ENCODE measurements at regions not wholly inside any gene's neighbourhood (a gene's known extent, or its start where the extent isn't known, plus 50 kb on each side); places are given as distances from the start of the nearest gene placed in this dataset.

DNA sequence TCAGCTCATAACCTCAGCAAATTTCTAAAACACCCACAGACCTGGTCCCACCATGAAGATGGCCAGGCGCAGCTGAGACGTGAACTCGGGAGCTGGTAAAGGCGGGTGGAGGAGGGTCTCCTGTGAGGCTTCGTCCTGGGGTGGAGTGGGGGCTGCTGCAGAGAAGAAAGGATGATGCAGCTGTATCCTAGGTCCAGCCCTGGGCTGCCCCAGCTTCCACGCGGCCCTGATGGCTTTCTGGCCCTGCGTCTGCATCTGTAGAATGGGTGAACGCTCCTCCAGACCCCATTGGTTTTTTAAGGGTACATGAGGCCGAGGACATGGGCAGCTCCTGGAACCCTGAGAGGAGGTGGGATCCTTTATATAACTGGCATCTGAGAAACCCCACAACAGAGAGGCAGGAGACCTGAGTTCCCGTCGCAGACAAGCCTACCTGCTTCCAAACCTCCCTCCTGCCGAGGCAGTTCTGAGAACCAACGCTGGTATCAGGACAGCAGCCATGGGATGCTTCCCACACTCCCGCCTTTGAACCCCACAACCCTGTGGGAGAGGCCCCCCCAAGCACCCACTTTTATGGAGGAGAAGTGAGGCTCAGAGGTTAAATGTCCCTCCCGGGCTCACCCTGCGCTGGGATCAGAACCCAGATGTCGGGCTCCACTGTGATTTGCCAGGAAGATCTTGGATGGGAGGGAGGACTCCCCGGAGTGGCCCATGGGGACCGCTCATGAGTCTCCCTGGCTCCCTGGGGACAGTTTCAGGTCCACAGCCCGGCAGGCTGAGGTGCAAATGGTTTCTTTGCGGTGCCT is 55.2 kb upstream of the FGF3 start:
- Histone ChIP-seq H3F3A (ENCODE audit: insufficient read depth) (no peaks in the 10 kb centered on the region), H2AFZ (ENCODE audit: low read depth, low read length, severe bottlenecking) (no peak overlapping the region), H3K27me3 (ENCODE audit: low read length) (no peaks in the 10 kb centered on the region; the same call in 1 of the 2 replicates), H3K9ac (ENCODE audit: low read length) (no peak overlapping the region), H4K20me1 (ENCODE audit: low read depth, low read length) (no peaks in the 10 kb centered on the region), H3K4me2 (ENCODE audit: low read depth, low read length, poor library complexity, severe bottlenecking) (no peak overlapping the region), H3K9me3 (ENCODE audit: insufficient read depth, low read length) (no peaks in the 10 kb centered on the region), H3K79me2 (ENCODE audit: insufficient read depth, low read length) (no peaks in the 10 kb centered on the region), H3K4me3 (ENCODE audit: insufficient read depth, low read length, poor library complexity, severe bottlenecking) (no peak overlapping the region), H3K9me2 (replicated peaks; ENCODE audit: insufficient read depth, low read length) (no peaks in the 10 kb centered on the region), H3K27ac (ENCODE audit: low read depth, low read length) (no peak overlapping the region), H3K36me3 (ENCODE audit: low read length) (no peaks in the 10 kb centered on the region)
- TF ChIP-seq EZH2phosphoT487 (conservative IDR thresholded peaks at IDR 0.05; ENCODE audit: low read length) (no peak), CTCF (IDR thresholded peaks at IDR 0.05; ENCODE audit: insufficient read depth, low read length, poor library complexity, severe bottlenecking) (no peak)

DNA sequence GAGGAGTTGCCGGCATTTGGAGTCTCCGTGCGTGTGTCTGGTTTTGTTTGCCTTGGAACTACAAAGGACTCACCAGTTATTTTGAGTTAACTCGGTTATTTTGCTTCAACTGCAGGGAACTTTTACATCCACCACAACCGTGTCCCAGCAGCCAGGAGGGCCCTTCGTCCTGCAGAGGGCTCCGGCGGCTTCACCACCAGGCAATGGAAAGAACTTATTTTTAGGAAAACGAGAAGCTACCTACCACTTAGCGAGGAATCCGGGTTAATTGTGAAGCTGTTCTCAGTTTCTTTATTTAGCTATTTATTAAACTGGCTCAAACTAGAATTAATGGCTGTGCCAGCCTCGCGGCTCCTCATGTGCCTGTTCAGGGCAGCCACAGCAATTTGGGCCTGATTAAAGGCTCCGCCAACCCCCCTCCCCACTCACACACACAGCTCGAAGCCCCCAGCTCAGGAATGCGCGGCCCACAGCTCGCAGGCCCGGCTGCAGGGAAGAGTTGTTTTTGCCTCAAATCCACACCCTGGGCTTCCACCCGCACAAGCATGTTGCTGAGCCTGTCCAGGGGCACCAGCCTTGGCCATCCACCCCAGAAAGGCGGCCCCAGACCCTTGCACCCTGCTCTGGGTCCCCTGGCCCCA is 55.9 kb upstream of the FGF3 start:
- Histone ChIP-seq H3K9me3 (ENCODE audit: insufficient read depth, low read length) (no peaks in the 10 kb centered on the region), H3K4me3 (ENCODE audit: insufficient read depth, low read length, poor library complexity, severe bottlenecking) (no peak overlapping the region), H2AFZ (ENCODE audit: low read depth, low read length, severe bottlenecking) (no peak overlapping the region), H3K27ac (ENCODE audit: low read depth, low read length) (no peak overlapping the region), H4K20me1 (ENCODE audit: low read depth, low read length) (no peaks in the 10 kb centered on the region), H3K9ac (ENCODE audit: low read length) (no peak overlapping the region), H3K4me2 (ENCODE audit: low read depth, low read length, poor library complexity, severe bottlenecking) (no peak overlapping the region), H3K79me2 (ENCODE audit: insufficient read depth, low read length) (no peaks in the 10 kb centered on the region), H3K36me3 (ENCODE audit: low read length) (no peaks in the 10 kb centered on the region), H3F3A (ENCODE audit: insufficient read depth) (no peaks in the 10 kb centered on the region), H3K9me2 (replicated peaks; ENCODE audit: insufficient read depth, low read length) (no peaks in the 10 kb centered on the region), H3K27me3 (ENCODE audit: low read length) (no peaks in the 10 kb centered on the region; the same call in 1 of the 2 replicates)
- TF ChIP-seq EZH2phosphoT487 (conservative IDR thresholded peaks at IDR 0.05; ENCODE audit: low read length) (no peak), CTCF (IDR thresholded peaks at IDR 0.05; ENCODE audit: insufficient read depth, low read length, poor library complexity, severe bottlenecking) (no peak)

DNA sequence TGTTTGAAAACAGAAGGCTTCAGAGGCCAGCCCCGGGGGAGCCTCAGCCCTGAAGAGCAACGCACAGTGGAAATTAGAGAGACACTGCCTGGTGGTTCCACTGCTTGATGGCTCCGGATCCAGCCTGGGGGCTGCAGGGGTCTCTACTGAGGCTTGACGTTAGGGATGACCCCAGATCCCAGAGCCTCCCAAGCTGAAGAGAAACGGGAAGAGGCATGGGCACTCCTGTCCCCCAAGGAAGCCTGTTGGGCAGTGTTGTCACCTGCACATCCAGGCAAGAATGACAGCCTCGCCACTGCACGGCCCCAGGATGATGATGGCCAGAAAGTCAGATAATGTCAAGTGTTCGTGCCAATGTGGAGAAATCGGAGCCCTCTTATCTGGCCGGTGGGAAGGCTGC is 56.8 kb upstream of the FGF3 start:
- Histone ChIP-seq H3K4me2 (ENCODE audit: low read depth, low read length, poor library complexity, severe bottlenecking) (no peak overlapping the region), H3K36me3 (ENCODE audit: low read length) (no peaks in the 10 kb centered on the region), H3K27ac (ENCODE audit: low read depth, low read length) (no peak overlapping the region), H3K9me2 (replicated peaks; ENCODE audit: insufficient read depth, low read length) (no peaks in the 10 kb centered on the region), H3K27me3 (ENCODE audit: low read length) (no peaks in the 10 kb centered on the region; the same call in 1 of the 2 replicates), H3K4me3 (ENCODE audit: insufficient read depth, low read length, poor library complexity, severe bottlenecking) (no peak overlapping the region), H3K9me3 (ENCODE audit: insufficient read depth, low read length) (no peaks in the 10 kb centered on the region), H2AFZ (ENCODE audit: low read depth, low read length, severe bottlenecking) (no peak overlapping the region), H3K79me2 (ENCODE audit: insufficient read depth, low read length) (no peaks in the 10 kb centered on the region), H4K20me1 (ENCODE audit: low read depth, low read length) (no peaks in the 10 kb centered on the region), H3K9ac (ENCODE audit: low read length) (no peak overlapping the region), H3F3A (ENCODE audit: insufficient read depth) (no peaks in the 10 kb centered on the region)
- TF ChIP-seq CTCF (IDR thresholded peaks at IDR 0.05; ENCODE audit: insufficient read depth, low read length, poor library complexity, severe bottlenecking) (no peak), EZH2phosphoT487 (conservative IDR thresholded peaks at IDR 0.05; ENCODE audit: low read length) (no peak)
